ENCODE measurements at regions not wholly inside any gene's neighbourhood (a gene's known extent, or its start where the extent isn't known, plus 50 kb on each side); places are given as distances from the start of the nearest gene placed in this dataset.

- 67% methylated on average over 1 of the region's 3 CpGs; no CpG with 5 or more reads in 1 of the 2 experiments for WGBS, 2 experiments (ENCODE audit: extremely low coverage in 2 of 2, insufficient read length in 1 of 2)
- no peak for DNase-seq
- no peak overlapping the region for H3K4me2 ChIP-seq (ENCODE audit: low read depth, low read length)
- H2AFZ ChIP-seq (replicated peaks; ENCODE audit: low read length, poor library complexity): no peak overlapping the region
- no peak overlapping the region for H3K4me3 ChIP-seq (ENCODE audit: insufficient read depth, low read depth, low read length)
- no peak overlapping the region for H2AK9ac ChIP-seq (replicated peaks; ENCODE audit: low read depth, low read length, poor library complexity)
- H3K9me1 ChIP-seq (ENCODE audit: insufficient read depth, low read length): no peaks in the 10 kb centered on the region
- H3K9me3 ChIP-seq (ENCODE audit: control insufficient read depth, insufficient read depth, low read length): no peaks in the 10 kb centered on the region
- H2BK120ac ChIP-seq (ENCODE audit: low read depth, low read length): no peak overlapping the region
- H3K36me3 ChIP-seq (ENCODE audit: control insufficient read depth, insufficient read depth, low read length): no peaks in the 10 kb centered on the region
- no peak overlapping the region for H3K9ac ChIP-seq (ENCODE audit: low read depth, low read length)
- H4K20me1 ChIP-seq (ENCODE audit: insufficient read depth, low read length): no peaks in the 10 kb centered on the region
- H3K27me3 ChIP-seq (ENCODE audit: control insufficient read depth, insufficient read depth, low read length): no peaks in the 10 kb centered on the region; the same call in 1 of the 2 replicates
- ATAC-seq (ENCODE audit: low read depth): no peak
- in situ Hi-C loops (cut with MboI; ENCODE audit: low sequenced_read_pairs) (no loop called here), intact Hi-C loops (cut with micrococcal nuclease) (loop anchor here (10.0 kb wide), 1 partner anchor 87 kb away; no protein-coding TSS in a partner anchor), dilution Hi-C loops (cut with HindIII; ENCODE audit: low sequenced_read_pairs, unreplicated experiment) (no loop called here)
- H3K79me1 ChIP-seq (ENCODE audit: low read depth in 1 of 2, low read length in 2 of 2): no peaks in the 10 kb centered on the region
- H3K4ac ChIP-seq (ENCODE audit: low read depth, low read length): no peak overlapping the region
- no peak overlapping the region for H4K5ac ChIP-seq (ENCODE audit: low read depth, low read length)
- no peak overlapping the region for H2BK20ac ChIP-seq (ENCODE audit: low read depth, low read length)
- no peak overlapping the region for H4K91ac ChIP-seq (ENCODE audit: insufficient read depth, low read depth, low read length)
- no peaks in the 10 kb centered on the region for H3K4me1 ChIP-seq (ENCODE audit: control insufficient read depth, insufficient read depth, low read length)
- no peak overlapping the region for H4K8ac ChIP-seq (ENCODE audit: low read depth in 2 of 2, low read length in 2 of 2)
- H2AK5ac ChIP-seq (ENCODE audit: low read depth, low read length): no peak overlapping the region
- H2BK5ac ChIP-seq (ENCODE audit: low read depth, low read length, poor library complexity, severe bottlenecking): no peak overlapping the region
- H3K18ac ChIP-seq (ENCODE audit: low read depth, low read length): no peak overlapping the region
- TF ChIP-seq RFX5 (IDR thresholded peaks at IDR 0.05; ENCODE audit: low read depth, low read length): no peak
- no peak for TF ChIP-seq MAFK (IDR thresholded peaks at IDR 0.05; ENCODE audit: low read depth, low read length)
- no peak for TF ChIP-seq MXI1 (IDR thresholded peaks at IDR 0.05; ENCODE audit: borderline replicate concordance, low read depth, low read length)
- no peak for TF ChIP-seq CHD1 (IDR thresholded peaks at IDR 0.05; ENCODE audit: low read depth, low read length)
- no peak for TF ChIP-seq BHLHE40 (IDR thresholded peaks at IDR 0.05; ENCODE audit: low read depth, low read length)
- no peak for TF ChIP-seq USF2 (IDR thresholded peaks at IDR 0.05; ENCODE audit: low read depth, low read length)
- TF ChIP-seq FOS (IDR thresholded peaks at IDR 0.05; ENCODE audit: low read depth, low read length): no peak
- BruUV-seq (replicated peaks): no TSS peak
- no peak overlapping the region for H3K27ac ChIP-seq (ENCODE audit: insufficient read depth, low read length)
- no peak overlapping the region for H3K56ac ChIP-seq (ENCODE audit: extremely low read depth, insufficient read depth, low read length)
- H3K14ac ChIP-seq (replicated peaks; ENCODE audit: low read depth, low read length): no peak overlapping the region
- no peak overlapping the region for H2BK15ac ChIP-seq (ENCODE audit: low read depth, low read length)
- H3K23ac ChIP-seq (ENCODE audit: low read depth, low read length): no peak overlapping the region
- POLR2A ChIA-PET (ENCODE audit: unreplicated experiment): no interaction called here
- CTCF ChIA-PET: no interaction called here
These were observed 75.5 kb upstream of the RET start for GRCh38 chr10:43001427-43001795.

All from IMR-90 (cell line).